ENCODE measurements at regions not wholly inside any gene's neighbourhood (a gene's known extent, or its start where the extent isn't known, plus 50 kb on each side); places are given as distances from the start of the nearest gene placed in this dataset.

GRCh38 chrX:39525758-39526157 is 572.0 kb downstream of the BCOR start:
- TF ChIP-seq CTCF (IDR thresholded peaks at IDR 0.05) (no peak), POLR2A (IDR thresholded peaks at IDR 0.05) (no peak)

GRCh38 chrX:39527025-39527424 is 570.7 kb downstream of the BCOR start:
- TF ChIP-seq POLR2A (IDR thresholded peaks at IDR 0.05) (no peak), CTCF (IDR thresholded peaks at IDR 0.05) (no peak)
- Histone ChIP-seq H3K27me3 (no peaks in the 10 kb centered on the region), H3K4me3 (no peak overlapping the region), H3K4me1 (no peaks in the 10 kb centered on the region), H3K9me3 (no peaks in the 10 kb centered on the region), H3K27ac (no peak overlapping the region), H3K36me3 (replicated peaks in 1 of 2; ENCODE audit: insufficient read depth in 1 of 2, low read depth in 2 of 2) (no peaks in the 10 kb centered on the region)
- intact Hi-C loops (cut with DNase I): loop anchor here (10.0 kb wide), 1 partner anchor 1098 kb away; the partner anchor contains the start of gene MPC1L
- DNase-seq (no peak), ATAC-seq (no peak)
- 84 to 85% methylated on average over 2 to 3 of the region's 3 CpGs for WGBS, 2 donors

More at GRCh38 chrX:39525758-39526157, 572.0 kb downstream of the BCOR start:
- intact Hi-C loops (cut with DNase I): loop anchor here (10.0 kb wide), 1 partner anchor 1099 kb away; the partner anchor contains the start of gene MPC1L
- no peak for ATAC-seq
- Histone ChIP-seq H3K4me1 (no peaks in the 10 kb centered on the region), H3K9me3 (no peaks in the 10 kb centered on the region), H3K36me3 (replicated peaks in 1 of 2; ENCODE audit: insufficient read depth in 1 of 2, low read depth in 2 of 2) (no peaks in the 10 kb centered on the region), H3K4me3 (no peak overlapping the region), H3K27ac (no peak overlapping the region), H3K27me3 (no peaks in the 10 kb centered on the region)
- no peak for DNase-seq
- WGBS, 2 donors: 60 to 87% methylated on average over 3 of the region's 3 CpGs

GRCh38 chrX:39528161-39528916 is 569.4 kb downstream of the BCOR start:
- 78 to 79% methylated on average over 9 of the region's 9 CpGs for WGBS, 2 donors
- intact Hi-C loops (cut with DNase I): loop anchor here (10.0 kb wide), 1 partner anchor 1096 kb away; the partner anchor contains the start of gene MPC1L
- Histone ChIP-seq H3K36me3 (replicated peaks in 1 of 2; ENCODE audit: insufficient read depth in 1 of 2, low read depth in 2 of 2) (no peaks in the 10 kb centered on the region), H3K9me3 (no peaks in the 10 kb centered on the region), H3K4me1 (no peaks in the 10 kb centered on the region), H3K27me3 (no peaks in the 10 kb centered on the region), H3K27ac (no peak overlapping the region), H3K4me3 (no peak overlapping the region)
- DNase-seq: no peak
- ATAC-seq: no peak
- no peak for TF ChIP-seq POLR2A (IDR thresholded peaks at IDR 0.05)
- no peak for TF ChIP-seq CTCF (IDR thresholded peaks at IDR 0.05)

GRCh38 chrX:39532761-39533160 is 565.0 kb downstream of the BCOR start:
- no peaks in the 10 kb centered on the region for H3K36me3 ChIP-seq (replicated peaks in 1 of 2; ENCODE audit: insufficient read depth in 1 of 2, low read depth in 2 of 2)
- intact Hi-C loops (cut with DNase I): no loop called here
- TF ChIP-seq CTCF (IDR thresholded peaks at IDR 0.05): no peak
- no peak for TF ChIP-seq POLR2A (IDR thresholded peaks at IDR 0.05)
- DNase-seq (no peak), ATAC-seq (no peak)
- H3K4me3 ChIP-seq: no peak overlapping the region
- H3K4me1 ChIP-seq: no peaks in the 10 kb centered on the region
- no peak overlapping the region for H3K27ac ChIP-seq
- 83% methylated on average over 4 of the region's 4 CpGs; no CpG with 5 or more reads in 1 of the 2 donors for WGBS, 2 donors
- no peaks in the 10 kb centered on the region for H3K27me3 ChIP-seq
- no peaks in the 10 kb centered on the region for H3K9me3 ChIP-seq

- intact Hi-C loops (cut with DNase I): no loop called here
- ATAC-seq (no peak), DNase-seq (no peak)
- Histone ChIP-seq H3K4me1 (no peaks in the 10 kb centered on the region), H3K9me3 (no peaks in the 10 kb centered on the region), H3K36me3 (replicated peaks in 1 of 2; ENCODE audit: insufficient read depth in 1 of 2, low read depth in 2 of 2) (no peaks in the 10 kb centered on the region), H3K27me3 (no peaks in the 10 kb centered on the region), H3K27ac (no peak overlapping the region), H3K4me3 (no peak overlapping the region)
- TF ChIP-seq POLR2A (IDR thresholded peaks at IDR 0.05) (no peak), CTCF (IDR thresholded peaks at IDR 0.05) (no peak)
- 75 to 77% methylated on average over 3 to 7 of the region's 7 CpGs for WGBS, 2 donors
Measured at GRCh38 chrX:39534949-39535348, 562.8 kb downstream of the BCOR start.

Data from body of pancreas (tissue), 4 donors.